ES-I3 (cell line): ENCODE measurements at regions not wholly inside any gene's neighbourhood (a gene's known extent, or its start where the extent isn't known, plus 50 kb on each side); places are given as distances from the start of the nearest gene placed in this dataset.

Experiments
- H3K36me3 ChIP-seq: 2 replicates; pipeline ENCODE4 v1.6.1; 2013; ENCODE audit warnings: mild to moderate bottlenecking, low read length, control low read depth, moderate library complexity; ENCODE audit not compliant: insufficient read depth
- H3K4me1 ChIP-seq: 2 replicates; pipeline ENCODE4 v1.6.1; 2013; ENCODE audit warnings: mild to moderate bottlenecking, control low read depth, low read length; ENCODE audit not compliant: insufficient read depth
- H3K9ac ChIP-seq: 2 replicates; pipeline ENCODE4 v1.6.1; 2013; ENCODE audit warnings: low read depth, mild to moderate bottlenecking, low read length, moderate library complexity
- H3K9me3 ChIP-seq: 2 replicates; pipeline ENCODE4 v1.6.1; 2013; ENCODE audit warnings: mild to moderate bottlenecking, low read length, moderate library complexity; ENCODE audit not compliant: control insufficient read depth, insufficient read depth

GRCh38 chr2:128903637-128904036 lies 585.0 kb upstream of the HS6ST1 start:
- H3K4me1 ChIP-seq, result no peaks in the 10 kb centered on the region
- no peak overlapping the region for H3K9ac ChIP-seq
- H3K9me3 ChIP-seq, result no peaks in the 10 kb centered on the region
- H3K36me3 ChIP-seq, result no peaks in the 10 kb centered on the region

DNA sequence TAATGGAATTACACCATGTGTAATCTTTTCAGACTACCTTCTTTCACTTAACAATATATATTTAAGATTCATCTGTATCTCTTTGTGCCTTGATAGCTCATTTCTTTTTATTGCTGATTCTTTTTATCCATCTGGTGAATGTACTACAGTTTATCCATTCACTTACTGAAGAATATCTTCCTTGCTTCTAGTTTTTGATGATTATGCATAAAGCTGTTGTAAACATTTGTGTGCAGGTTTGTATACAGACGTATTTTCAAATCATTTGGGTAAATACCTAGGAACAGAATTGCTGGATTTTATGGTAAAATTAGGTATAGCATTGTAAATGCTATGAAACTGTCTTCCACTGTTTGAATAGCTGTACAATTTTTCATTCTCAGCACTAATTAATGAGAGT lies 592.6 kb upstream of the HS6ST1 start:
- no peaks in the 10 kb centered on the region for H3K4me1 ChIP-seq
- no peaks in the 10 kb centered on the region for H3K9me3 ChIP-seq
- no peak overlapping the region for H3K9ac ChIP-seq
- no peaks in the 10 kb centered on the region for H3K36me3 ChIP-seq

DNA sequence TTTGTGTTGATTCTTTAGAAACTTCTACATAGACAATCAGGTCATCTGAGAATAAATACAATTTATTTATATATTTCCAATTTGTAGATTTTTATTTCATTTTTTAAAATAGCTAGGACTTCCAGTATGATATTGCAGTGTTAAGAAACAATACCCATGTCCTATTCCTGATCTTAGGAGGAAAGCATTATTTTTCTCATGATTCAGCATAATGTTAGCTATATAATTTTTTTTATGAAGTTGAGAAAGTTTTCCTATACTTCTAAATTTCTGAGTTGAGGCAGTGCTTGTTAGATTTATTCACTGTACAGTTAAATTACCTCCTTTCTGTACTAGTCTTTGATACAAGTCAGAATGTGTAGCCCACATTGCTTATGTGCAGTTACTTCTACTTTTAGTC lies 595.7 kb upstream of the HS6ST1 start:
- no peaks in the 10 kb centered on the region for H3K36me3 ChIP-seq
- H3K9me3 ChIP-seq, result no peaks in the 10 kb centered on the region
- H3K4me1 ChIP-seq, result no peaks in the 10 kb centered on the region
- no peak overlapping the region for H3K9ac ChIP-seq

- H3K36me3 ChIP-seq, result no peaks in the 10 kb centered on the region
- H3K9me3 ChIP-seq, result no peaks in the 10 kb centered on the region
- H3K4me1 ChIP-seq, result no peaks in the 10 kb centered on the region
- H3K9ac ChIP-seq, result no peak overlapping the region
Measured at GRCh38 chr2:128921751-128922150, 603.1 kb upstream of the HS6ST1 start.

DNA sequence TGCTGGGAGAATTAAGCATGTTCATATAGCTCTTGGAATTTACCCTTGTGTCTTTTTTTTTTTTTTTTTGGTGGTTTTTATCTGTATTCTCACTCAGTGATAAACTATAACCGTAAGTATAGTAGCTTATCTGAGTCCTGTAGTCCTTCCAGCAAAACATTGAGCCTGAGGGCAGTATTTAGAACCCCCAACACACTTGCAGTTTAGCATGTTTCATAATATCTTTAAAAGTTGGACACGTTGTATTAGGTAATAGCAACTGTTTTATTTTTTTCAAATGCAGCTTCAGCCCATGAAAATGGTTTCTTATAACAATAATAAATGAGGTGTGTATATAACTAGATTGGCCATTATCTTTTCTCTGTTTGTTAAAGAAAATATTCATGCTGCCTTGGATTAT lies 603.5 kb upstream of the HS6ST1 start:
- no peak overlapping the region for H3K9ac ChIP-seq
- no peaks in the 10 kb centered on the region for H3K36me3 ChIP-seq
- H3K4me1 ChIP-seq, result no peaks in the 10 kb centered on the region
- H3K9me3 ChIP-seq, result no peaks in the 10 kb centered on the region

DNA sequence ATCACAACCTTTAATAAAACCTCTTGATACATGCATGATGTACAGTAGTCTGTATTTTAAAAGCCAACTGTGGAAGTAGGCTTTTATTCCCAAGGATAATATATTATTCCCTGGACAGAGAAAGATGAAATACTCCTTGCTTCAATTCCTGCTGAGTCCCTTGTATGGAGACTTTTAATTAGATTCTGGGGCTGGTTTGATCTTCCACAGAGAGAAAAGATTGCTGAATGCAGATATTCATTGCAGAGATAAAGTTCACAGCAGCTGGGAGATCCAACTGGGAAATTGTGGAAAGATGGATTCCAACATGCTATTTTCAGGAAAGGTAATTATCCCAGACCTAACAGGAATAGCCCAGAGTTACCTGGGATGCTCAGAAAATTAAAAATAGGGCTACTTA lies 607.0 kb upstream of the HS6ST1 start:
- Histone ChIP-seq H3K9ac (no peak overlapping the region), H3K9me3 (no peaks in the 10 kb centered on the region), H3K4me1 (no peaks in the 10 kb centered on the region), H3K36me3 (no peaks in the 10 kb centered on the region)

DNA sequence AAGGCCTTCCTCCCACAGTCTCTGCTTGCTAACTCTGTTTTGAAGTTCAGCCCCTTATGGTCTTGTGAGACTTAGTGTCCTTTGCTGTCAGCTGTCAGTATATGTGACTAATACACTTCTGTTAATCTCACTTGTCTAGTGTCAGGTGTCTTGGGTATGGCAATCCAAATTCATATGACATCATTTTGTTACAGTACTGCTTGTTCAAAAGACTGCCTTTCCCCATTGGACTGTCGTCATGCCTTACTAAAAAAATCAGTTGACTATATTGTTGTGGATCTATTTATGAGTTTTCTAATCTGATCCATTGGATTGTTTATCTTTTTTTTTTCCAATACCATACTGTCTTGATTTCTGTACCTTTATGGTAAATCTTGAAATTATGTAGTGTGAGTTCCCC lies 611.4 kb upstream of the HS6ST1 start:
- no peaks in the 10 kb centered on the region for H3K9me3 ChIP-seq
- no peak overlapping the region for H3K9ac ChIP-seq
- no peaks in the 10 kb centered on the region for H3K4me1 ChIP-seq
- H3K36me3 ChIP-seq, result no peaks in the 10 kb centered on the region

- Histone ChIP-seq H3K9ac (no peak overlapping the region), H3K9me3 (no peaks in the 10 kb centered on the region), H3K4me1 (no peaks in the 10 kb centered on the region), H3K36me3 (no peaks in the 10 kb centered on the region)
Measured at GRCh38 chr2:128940378-128940777, 621.7 kb upstream of the HS6ST1 start.

GRCh38 chr2:128941751-128942150 lies 623.1 kb upstream of the HS6ST1 start:
- H3K36me3 ChIP-seq, result no peaks in the 10 kb centered on the region
- no peaks in the 10 kb centered on the region for H3K4me1 ChIP-seq
- no peaks in the 10 kb centered on the region for H3K9me3 ChIP-seq
- no peak overlapping the region for H3K9ac ChIP-seq

- Histone ChIP-seq H3K4me1 (no peaks in the 10 kb centered on the region), H3K36me3 (no peaks in the 10 kb centered on the region)
Measured at GRCh38 chr2:128949360-128949759, 630.7 kb upstream of the HS6ST1 start.

GRCh38 chr2:128950758-128951157 lies 632.1 kb upstream of the HS6ST1 start:
- Histone ChIP-seq H3K9ac (no peak overlapping the region), H3K36me3 (no peaks in the 10 kb centered on the region), H3K4me1 (no peaks in the 10 kb centered on the region), H3K9me3 (0 out of 2 replicates have a peak, but pooled peaks cover 5% of the 10 kb centered on the region)

More at GRCh38 chr2:128949360-128949759, 630.7 kb upstream of the HS6ST1 start:
- Histone ChIP-seq H3K9ac (no peak overlapping the region), H3K9me3 (0 out of 2 replicates have a peak, but pooled peaks cover 5% of the 10 kb centered on the region)

- H3K9ac ChIP-seq, result no peak overlapping the region
- H3K4me1 ChIP-seq, result no peaks in the 10 kb centered on the region
- no peaks in the 10 kb centered on the region; the same call in 1 of the 2 replicates for H3K9me3 ChIP-seq
- no peaks in the 10 kb centered on the region; the same call in 1 of the 2 replicates for H3K36me3 ChIP-seq
Measured at GRCh38 chr2:128958241-128958640, 639.6 kb upstream of the HS6ST1 start.

GRCh38 chr2:128967646-128968045 lies 649.0 kb upstream of the HS6ST1 start:
- no peaks in the 10 kb centered on the region for H3K9me3 ChIP-seq
- no peaks in the 10 kb centered on the region; the same call in 1 of the 2 replicates for H3K36me3 ChIP-seq
- no peaks in the 10 kb centered on the region for H3K4me1 ChIP-seq
- no peak overlapping the region for H3K9ac ChIP-seq

GRCh38 chr2:128969374-128969773 lies 650.7 kb upstream of the HS6ST1 start:
- Histone ChIP-seq H3K36me3 (no peaks in the 10 kb centered on the region), H3K4me1 (no peaks in the 10 kb centered on the region), H3K9ac (no peak overlapping the region), H3K9me3 (no peaks in the 10 kb centered on the region)

DNA sequence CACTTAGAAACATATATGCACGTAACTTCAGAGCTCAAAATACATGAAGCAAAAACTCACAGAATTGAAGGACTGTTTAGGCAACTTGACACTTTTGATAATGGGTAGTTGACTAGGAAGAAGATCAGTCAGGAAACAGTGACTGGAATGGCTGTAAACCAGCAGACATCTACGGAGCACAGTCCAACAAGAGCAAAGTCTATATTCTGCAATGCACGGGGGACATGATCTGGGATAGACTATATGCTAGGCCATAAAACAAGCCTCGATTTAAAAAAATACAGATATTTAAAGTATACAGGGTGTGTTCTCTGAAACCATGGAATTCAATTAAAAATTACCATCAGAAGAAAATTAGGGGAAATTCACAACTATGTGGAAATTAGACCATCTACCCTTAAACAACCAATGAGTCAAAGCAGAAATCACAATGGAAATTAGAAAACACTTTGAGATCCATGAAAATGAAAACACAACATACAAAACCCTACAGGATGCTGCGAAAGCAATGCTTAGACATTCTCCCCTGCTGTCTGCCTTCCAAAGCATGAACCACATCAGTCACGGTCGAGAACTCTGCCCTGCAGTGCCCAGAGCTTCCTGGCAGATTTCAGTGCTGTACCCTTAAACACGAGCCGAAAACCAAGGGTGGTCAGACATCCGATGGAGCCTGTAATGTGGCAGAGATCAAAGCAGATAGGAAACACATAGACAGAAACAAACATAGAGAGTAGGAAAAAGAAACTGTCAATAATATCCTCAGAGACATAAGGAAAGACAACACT lies 651.9 kb upstream of the HS6ST1 start:
- no peaks in the 10 kb centered on the region for H3K36me3 ChIP-seq
- no peaks in the 10 kb centered on the region for H3K9me3 ChIP-seq
- no peak overlapping the region for H3K9ac ChIP-seq
- no peaks in the 10 kb centered on the region for H3K4me1 ChIP-seq
